HUES6 (cell line): ENCODE measurements at regions not wholly inside any gene's neighbourhood (a gene's known extent, or its start where the extent isn't known, plus 50 kb on each side); places are given as distances from the start of the nearest gene placed in this dataset.
"Not testable (repeated sequence)": the region's sequence is repeated elsewhere in the genome, so short reads cannot be mapped to it uniquely, and the experiment has no call there.

Experiments used
- H3K27ac ChIP-seq: 2 replicates; pipeline ENCODE4 v1.7.0; 2013; ENCODE audit warnings: low read depth, mild to moderate bottlenecking, low read length, inconsistent platforms
- H3K27me3 ChIP-seq: 2 replicates; pipeline ENCODE4 v1.6.1; 2013; ENCODE audit warnings: low read length; ENCODE audit not compliant: control insufficient read depth, insufficient read depth
- H3K36me3 ChIP-seq: 2 replicates; pipeline ENCODE4 v1.6.1; 2013; ENCODE audit warnings: low read length; ENCODE audit not compliant: control insufficient read depth, insufficient read depth
- H3K4me1 ChIP-seq: 2 replicates; pipeline ENCODE4 v1.6.1; 2013; ENCODE audit warnings: low read length; ENCODE audit not compliant: control insufficient read depth, insufficient read depth
- H3K4me3 ChIP-seq: 2 replicates; pipeline ENCODE4 v1.5.1; 2013; ENCODE audit warnings: low read depth, low read length
- H3K9ac ChIP-seq: one replicate; pipeline ENCODE4 v1.6.1; 2013; ENCODE audit warnings: mild to moderate bottlenecking, low read length
- H3K9me3 ChIP-seq: 2 replicates; pipeline ENCODE4 v1.6.1; 2013; ENCODE audit warnings: low read depth, low read length; ENCODE audit not compliant: control insufficient read depth, insufficient read depth

- no peaks in the 10 kb centered on the region for H3K36me3 ChIP-seq
- no peak overlapping the region for H3K27ac ChIP-seq
- H3K9me3 ChIP-seq, result no peaks in the 10 kb centered on the region
- H3K4me3 ChIP-seq, result no peak overlapping the region
- H3K4me1 ChIP-seq, result peaks cover 4% of the 10 kb centered on the region; the same call in 1 of the 2 replicates
- H3K27me3 ChIP-seq, result no peaks in the 10 kb centered on the region
- no peak overlapping the region for H3K9ac ChIP-seq
These were observed 110.7 kb upstream of the SFSWAP start for GRCh38 chr12:131600160-131600532.

- H3K27ac ChIP-seq, H3K9ac ChIP-seq, H3K27me3 ChIP-seq, H3K36me3 ChIP-seq, H3K4me1 ChIP-seq, H3K9me3 ChIP-seq, H3K4me3 ChIP-seq: not testable (repeated sequence)
These were observed 109.4 kb upstream of the SFSWAP start for GRCh38 chr12:131601499-131601898.

GRCh38 chr12:131603106-131603938, 107.6 kb upstream of the SFSWAP start:
- Histone ChIP-seq H3K9ac (no peak overlapping the region), H3K27ac (no peak overlapping the region), H3K9me3 (no peaks in the 10 kb centered on the region), H3K4me1 (peaks cover 4% of the 10 kb centered on the region; the same call in 1 of the 2 replicates), H3K4me3 (no peak overlapping the region), H3K36me3 (no peaks in the 10 kb centered on the region), H3K27me3 (peaks cover 4% of the 10 kb centered on the region; the same call in 1 of the 2 replicates)

- Histone ChIP-seq H3K27ac (no peak overlapping the region), H3K27me3 (peaks cover 4% of the 10 kb centered on the region; the same call in 1 of the 2 replicates), H3K9me3 (no peaks in the 10 kb centered on the region), H3K36me3 (no peaks in the 10 kb centered on the region), H3K4me3 (no peak overlapping the region), H3K9ac (no peak overlapping the region), H3K4me1 (peaks cover 7% of the 10 kb centered on the region)
These were observed 106.7 kb upstream of the SFSWAP start for GRCh38 chr12:131603939-131604795.

- no peaks in the 10 kb centered on the region for H3K9me3 ChIP-seq
- H3K27ac ChIP-seq, result no peak overlapping the region
- no peak overlapping the region for H3K9ac ChIP-seq
- H3K27me3 ChIP-seq, result peaks cover 4% of the 10 kb centered on the region; the same call in 1 of the 2 replicates
- no peak overlapping the region for H3K4me3 ChIP-seq
- H3K4me1 ChIP-seq, result peaks cover 10% of the 10 kb centered on the region
- no peaks in the 10 kb centered on the region for H3K36me3 ChIP-seq
These were observed 106.0 kb upstream of the SFSWAP start for GRCh38 chr12:131604859-131605258.

GRCh38 chr12:131605304-131605829, 105.5 kb upstream of the SFSWAP start:
- Histone ChIP-seq H3K4me1 (peaks cover 10% of the 10 kb centered on the region), H3K9ac (no peak overlapping the region), H3K36me3 (no peaks in the 10 kb centered on the region), H3K4me3 (no peak overlapping the region), H3K9me3 (no peaks in the 10 kb centered on the region), H3K27ac (no peak overlapping the region), H3K27me3 (peaks cover 4% of the 10 kb centered on the region; the same call in 1 of the 2 replicates)

GRCh38 chr12:131606218-131606901, 104.5 kb upstream of the SFSWAP start:
- H3K4me3 ChIP-seq, result no peak overlapping the region
- no peak overlapping the region for H3K9ac ChIP-seq
- no peaks in the 10 kb centered on the region for H3K9me3 ChIP-seq
- no peak overlapping the region for H3K27ac ChIP-seq
- H3K36me3 ChIP-seq, result no peaks in the 10 kb centered on the region
- peaks cover 4% of the 10 kb centered on the region; the same call in 1 of the 2 replicates for H3K27me3 ChIP-seq
- H3K4me1 ChIP-seq, result peaks cover 10% of the 10 kb centered on the region

GRCh38 chr12:131607658-131608447, 103.0 kb upstream of the SFSWAP start:
- H3K27ac ChIP-seq, result no peak overlapping the region
- peaks cover 10% of the 10 kb centered on the region for H3K4me1 ChIP-seq
- no peaks in the 10 kb centered on the region for H3K9me3 ChIP-seq
- peaks cover 4% of the 10 kb centered on the region; the same call in 1 of the 2 replicates for H3K27me3 ChIP-seq
- H3K9ac ChIP-seq, result no peak overlapping the region
- H3K4me3 ChIP-seq, result no peak overlapping the region
- no peaks in the 10 kb centered on the region for H3K36me3 ChIP-seq

GRCh38 chr12:131608740-131609690, 101.9 kb upstream of the SFSWAP start:
- H3K4me3 ChIP-seq, result no peak overlapping the region
- no peaks in the 10 kb centered on the region for H3K36me3 ChIP-seq
- peaks cover 10% of the 10 kb centered on the region for H3K4me1 ChIP-seq
- no peak overlapping the region for H3K27ac ChIP-seq
- no peak overlapping the region for H3K9ac ChIP-seq
- H3K27me3 ChIP-seq, result peaks cover 4% of the 10 kb centered on the region; the same call in 1 of the 2 replicates
- H3K9me3 ChIP-seq, result no peaks in the 10 kb centered on the region
